ENCODE measurements at regions not wholly inside any gene's neighbourhood (a gene's known extent, or its start where the extent isn't known, plus 50 kb on each side); places are given as distances from the start of the nearest gene placed in this dataset.

GRCh38 chr5:18961234-18961633 is 1026.8 kb downstream of the CDH18 start:
- DNase-seq (ENCODE audit: low read depth in 2 of 2) = no peak
- TF ChIP-seq CTCF (conservative IDR thresholded peaks at IDR 0.05 in 1 of 2, IDR thresholded peaks at IDR 0.05 in 1 of 2; ENCODE audit: low read depth in 1 of 2, low read length in 2 of 2) (no peak), EZH2 (IDR thresholded peaks at IDR 0.05; ENCODE audit: low read length, missing control alignments) (no peak)

GRCh38 chr5:18965893-18966292 is 1022.1 kb downstream of the CDH18 start:
- Histone ChIP-seq H3K27ac (ENCODE audit: insufficient read depth, low read length) (no peak overlapping the region), H3K9ac (ENCODE audit: insufficient read depth, low read length) (no peak overlapping the region), H3K4me3 (replicated peaks in 1 of 4; ENCODE audit: control extremely low read depth in 1 of 4, insufficient read depth in 1 of 4, low read depth in 3 of 4, low read length in 4 of 4) (no peak overlapping the region), H3K79me2 (ENCODE audit: control insufficient read depth, insufficient read depth, low read length) (no peaks in the 10 kb centered on the region), H3K4me1 (ENCODE audit: control insufficient read depth, extremely low read depth, insufficient read depth, low read length) (no peaks in the 10 kb centered on the region), H3K27me3 (ENCODE audit: control insufficient read depth, insufficient read depth, low read length) (no peaks in the 10 kb centered on the region), H3K36me3 (ENCODE audit: control insufficient read depth, insufficient read depth, low read length) (no peaks in the 10 kb centered on the region), H3K4me2 (ENCODE audit: extremely low read depth, insufficient read depth, low read length) (no peak overlapping the region), H2AFZ (ENCODE audit: low read length) (no peak overlapping the region), H3K9me3 (ENCODE audit: control insufficient read depth, insufficient read depth, low read depth, low read length) (no peaks in the 10 kb centered on the region), H4K20me1 (ENCODE audit: control insufficient read depth, extremely low read depth, insufficient read depth, low read length) (no peaks in the 10 kb centered on the region)
- TF ChIP-seq EZH2 (IDR thresholded peaks at IDR 0.05; ENCODE audit: low read length, missing control alignments) (no peak), CTCF (conservative IDR thresholded peaks at IDR 0.05 in 1 of 2, IDR thresholded peaks at IDR 0.05 in 1 of 2; ENCODE audit: low read depth in 1 of 2, low read length in 2 of 2) (no peak)
- no peak for DNase-seq (ENCODE audit: low read depth in 2 of 2)

More at GRCh38 chr5:18961234-18961633, 1026.8 kb downstream of the CDH18 start:
- Histone ChIP-seq H2AFZ (ENCODE audit: low read length) (no peak overlapping the region), H3K4me2 (ENCODE audit: extremely low read depth, insufficient read depth, low read length) (no peak overlapping the region), H3K4me3 (replicated peaks in 1 of 4; ENCODE audit: control extremely low read depth in 1 of 4, insufficient read depth in 1 of 4, low read depth in 3 of 4, low read length in 4 of 4) (no peak overlapping the region), H3K79me2 (ENCODE audit: control insufficient read depth, insufficient read depth, low read length) (no peaks in the 10 kb centered on the region), H3K27me3 (ENCODE audit: control insufficient read depth, insufficient read depth, low read length) (no peaks in the 10 kb centered on the region), H3K9ac (ENCODE audit: insufficient read depth, low read length) (no peak overlapping the region), H3K36me3 (ENCODE audit: control insufficient read depth, insufficient read depth, low read length) (no peaks in the 10 kb centered on the region), H4K20me1 (ENCODE audit: control insufficient read depth, extremely low read depth, insufficient read depth, low read length) (no peaks in the 10 kb centered on the region), H3K9me3 (ENCODE audit: control insufficient read depth, insufficient read depth, low read depth, low read length) (no peaks in the 10 kb centered on the region), H3K27ac (ENCODE audit: insufficient read depth, low read length) (no peak overlapping the region), H3K4me1 (ENCODE audit: control insufficient read depth, extremely low read depth, insufficient read depth, low read length) (no peaks in the 10 kb centered on the region)

- Histone ChIP-seq H3K4me1 (ENCODE audit: control insufficient read depth, extremely low read depth, insufficient read depth, low read length) (no peaks in the 10 kb centered on the region), H3K27me3 (ENCODE audit: control insufficient read depth, insufficient read depth, low read length) (no peaks in the 10 kb centered on the region), H3K4me2 (ENCODE audit: extremely low read depth, insufficient read depth, low read length) (no peak overlapping the region), H3K36me3 (ENCODE audit: control insufficient read depth, insufficient read depth, low read length) (no peaks in the 10 kb centered on the region), H3K27ac (ENCODE audit: insufficient read depth, low read length) (no peak overlapping the region), H4K20me1 (ENCODE audit: control insufficient read depth, extremely low read depth, insufficient read depth, low read length) (no peaks in the 10 kb centered on the region), H3K79me2 (ENCODE audit: control insufficient read depth, insufficient read depth, low read length) (no peaks in the 10 kb centered on the region), H3K9me3 (ENCODE audit: control insufficient read depth, insufficient read depth, low read depth, low read length) (no peaks in the 10 kb centered on the region), H3K9ac (ENCODE audit: insufficient read depth, low read length) (no peak overlapping the region), H3K4me3 (replicated peaks in 1 of 4; ENCODE audit: control extremely low read depth in 1 of 4, insufficient read depth in 1 of 4, low read depth in 3 of 4, low read length in 4 of 4) (no peak overlapping the region), H2AFZ (ENCODE audit: low read length) (no peak overlapping the region)
- no peak for DNase-seq (ENCODE audit: low read depth in 2 of 2)
- TF ChIP-seq CTCF (conservative IDR thresholded peaks at IDR 0.05 in 1 of 2, IDR thresholded peaks at IDR 0.05 in 1 of 2; ENCODE audit: low read depth in 1 of 2, low read length in 2 of 2) (no peak), EZH2 (IDR thresholded peaks at IDR 0.05; ENCODE audit: low read length, missing control alignments) (no peak)
These were observed 1020.4 kb downstream of the CDH18 start for GRCh38 chr5:18967637-18968036.
